ENCODE measurements at regions not wholly inside any gene's neighbourhood (a gene's known extent, or its start where the extent isn't known, plus 50 kb on each side); places are given as distances from the start of the nearest gene placed in this dataset.
"Not testable (repeated sequence)": the region's sequence is repeated elsewhere in the genome, so short reads cannot be mapped to it uniquely, and the experiment has no call there.

DNA sequence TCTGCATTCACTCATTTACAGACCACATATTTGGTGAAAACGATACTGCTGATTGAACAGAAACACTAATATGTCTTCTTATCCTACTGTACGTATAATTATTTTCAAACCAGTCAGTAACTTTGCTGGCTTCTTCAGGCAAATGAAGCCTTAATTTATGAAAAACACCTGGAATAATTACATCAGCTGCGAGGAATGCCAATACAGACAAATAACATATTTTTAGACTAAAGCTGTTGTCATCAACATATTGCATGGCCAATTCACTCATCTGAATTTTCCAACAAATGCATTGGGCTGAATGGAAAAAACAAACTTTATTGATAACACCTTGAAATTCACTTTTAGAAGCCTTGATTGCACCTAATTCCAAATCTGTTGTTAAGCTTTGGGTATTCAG, 165.9 kb downstream of the HLX start:
- no peaks in the 10 kb centered on the region for H3K36me3 Mint-ChIP-seq
- TF ChIP-seq, protein P1, sequence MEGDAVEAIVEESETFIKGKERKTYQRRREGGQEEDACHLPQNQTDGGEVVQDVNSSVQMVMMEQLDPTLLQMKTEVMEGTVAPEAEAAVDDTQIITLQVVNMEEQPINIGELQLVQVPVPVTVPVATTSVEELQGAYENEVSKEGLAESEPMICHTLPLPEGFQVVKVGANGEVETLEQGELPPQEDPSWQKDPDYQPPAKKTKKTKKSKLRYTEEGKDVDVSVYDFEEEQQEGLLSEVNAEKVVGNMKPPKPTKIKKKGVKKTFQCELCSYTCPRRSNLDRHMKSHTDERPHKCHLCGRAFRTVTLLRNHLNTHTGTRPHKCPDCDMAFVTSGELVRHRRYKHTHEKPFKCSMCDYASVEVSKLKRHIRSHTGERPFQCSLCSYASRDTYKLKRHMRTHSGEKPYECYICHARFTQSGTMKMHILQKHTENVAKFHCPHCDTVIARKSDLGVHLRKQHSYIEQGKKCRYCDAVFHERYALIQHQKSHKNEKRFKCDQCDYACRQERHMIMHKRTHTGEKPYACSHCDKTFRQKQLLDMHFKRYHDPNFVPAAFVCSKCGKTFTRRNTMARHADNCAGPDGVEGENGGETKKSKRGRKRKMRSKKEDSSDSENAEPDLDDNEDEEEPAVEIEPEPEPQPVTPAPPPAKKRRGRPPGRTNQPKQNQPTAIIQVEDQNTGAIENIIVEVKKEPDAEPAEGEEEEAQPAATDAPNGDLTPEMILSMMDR (conservative IDR thresholded peaks at IDR 0.05): no peak
- H3K9me3 Mint-ChIP-seq: no peaks in the 10 kb centered on the region
- H3K4me1 Mint-ChIP-seq (ENCODE audit: unreplicated experiment): no peaks in the 10 kb centered on the region
- DNase-seq (ENCODE audit: extremely low spot score, unreplicated experiment): no peak
- no peak overlapping the region for H3K4me3 Mint-ChIP-seq
- no peak overlapping the region for H3K27ac Mint-ChIP-seq
- H3K27me3 Mint-ChIP-seq: peaks cover 19% of the 10 kb centered on the region

DNA sequence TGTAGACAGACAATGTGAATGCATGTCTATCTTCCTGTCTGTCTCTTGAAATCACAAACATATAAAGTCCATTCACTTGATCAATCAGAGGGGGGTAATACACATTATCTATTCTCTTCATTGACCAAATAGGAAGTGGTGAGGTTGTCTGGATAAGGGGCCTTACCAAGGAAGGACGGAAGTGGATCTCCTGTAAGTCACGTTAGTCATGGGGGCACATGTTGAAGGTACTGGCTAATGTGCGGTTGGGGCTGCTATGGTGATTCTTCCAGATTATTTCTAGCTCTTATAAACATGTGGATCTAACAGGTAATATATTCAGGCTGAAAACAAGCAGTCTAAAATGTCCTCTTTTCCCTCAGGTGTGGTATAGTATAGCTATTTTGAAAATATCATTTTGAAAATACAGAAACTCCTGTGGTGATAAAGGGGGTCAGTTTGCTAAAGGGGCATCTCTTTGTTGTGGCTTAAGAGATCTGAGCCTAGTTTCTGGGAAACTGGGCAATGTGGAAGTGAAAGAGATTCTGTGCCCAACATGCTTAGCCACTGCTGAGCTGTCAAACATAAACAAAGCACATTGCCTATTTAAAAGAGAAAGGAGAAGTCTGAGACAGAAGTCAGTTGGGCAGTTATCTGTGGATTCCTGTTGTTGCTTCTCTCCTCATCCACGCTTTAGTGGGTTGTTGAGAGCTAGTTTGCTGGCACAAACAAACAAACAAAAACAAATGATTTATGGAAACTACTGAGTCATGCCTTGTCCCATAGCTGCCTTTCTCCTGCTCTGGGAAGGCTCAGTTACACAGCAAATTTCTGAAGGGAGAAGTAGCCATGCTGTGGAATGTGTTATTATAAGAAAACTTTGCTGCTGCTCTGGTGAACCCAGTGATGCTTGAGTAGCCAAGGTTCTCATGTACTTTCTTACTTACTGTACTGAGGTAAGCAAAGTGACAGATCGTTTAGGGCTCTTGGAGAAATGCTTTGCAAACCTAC, 166.9 kb downstream of the HLX start:
- Mint-ChIP-seq H3K4me3 (no peak overlapping the region), H3K27ac (no peak overlapping the region), H3K36me3 (no peaks in the 10 kb centered on the region), H3K27me3 (peaks cover 19% of the 10 kb centered on the region), H3K4me1 (ENCODE audit: unreplicated experiment) (no peaks in the 10 kb centered on the region), H3K9me3 (no peaks in the 10 kb centered on the region)
- TF ChIP-seq, protein P1 (conservative IDR thresholded peaks at IDR 0.05): no peak
- no peak for DNase-seq (ENCODE audit: extremely low spot score, unreplicated experiment)

DNA sequence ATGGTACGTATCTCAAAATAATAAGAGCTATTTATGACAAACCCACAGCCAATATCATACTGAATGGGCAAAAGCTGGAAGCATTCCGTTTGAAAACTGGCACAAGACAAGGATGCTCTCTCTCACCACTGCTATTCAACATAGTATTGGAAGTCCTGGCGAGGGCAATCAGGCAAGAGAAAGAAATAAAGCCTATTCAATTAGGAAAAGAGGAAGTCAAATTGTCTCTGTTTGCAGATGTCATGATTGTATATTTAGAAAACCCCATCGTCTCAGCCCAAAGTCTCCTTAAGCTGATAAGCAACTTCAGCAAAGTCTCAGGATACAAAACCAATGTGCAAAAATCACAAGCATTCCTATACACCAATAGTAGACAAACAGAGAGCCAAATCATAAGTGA, 172.1 kb downstream of the HLX start:
- not testable (repeated sequence) for H3K4me1 Mint-ChIP-seq (ENCODE audit: unreplicated experiment); H3K36me3 Mint-ChIP-seq; H3K27ac Mint-ChIP-seq; H3K9me3 Mint-ChIP-seq; DNase-seq (ENCODE audit: extremely low spot score, unreplicated experiment); H3K4me3 Mint-ChIP-seq
- peaks cover 22% of the 10 kb centered on the region for H3K27me3 Mint-ChIP-seq

DNA sequence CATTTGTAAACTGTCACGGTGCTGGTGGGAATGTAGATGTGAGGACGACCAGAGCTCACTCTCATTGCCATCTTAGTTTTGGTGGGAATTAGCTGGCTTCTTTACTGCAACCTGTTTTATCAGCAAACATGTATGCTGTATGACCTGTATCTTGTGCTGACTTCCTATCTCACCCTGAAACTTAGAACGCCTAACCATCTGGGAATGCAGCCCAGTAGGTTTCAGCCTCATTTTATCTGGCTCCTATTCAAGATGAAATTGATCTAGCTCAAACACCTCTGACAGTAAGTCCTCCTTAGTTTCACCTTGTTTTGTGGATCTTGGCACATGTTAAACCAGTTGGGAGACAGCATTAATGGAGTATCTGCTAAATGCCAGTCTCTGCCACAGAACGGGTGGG, 174.6 kb downstream of the HLX start:
- TF ChIP-seq, protein P1 (conservative IDR thresholded peaks at IDR 0.05): no peak
- no peak overlapping the region for H3K4me3 Mint-ChIP-seq
- H3K27ac Mint-ChIP-seq: no peak overlapping the region
- no peak for DNase-seq (ENCODE audit: extremely low spot score, unreplicated experiment)
- H3K27me3 Mint-ChIP-seq: peaks cover 11% of the 10 kb centered on the region
- no peaks in the 10 kb centered on the region for H3K36me3 Mint-ChIP-seq
- peaks cover 5% of the 10 kb centered on the region for H3K4me1 Mint-ChIP-seq (ENCODE audit: unreplicated experiment)
- H3K9me3 Mint-ChIP-seq: peaks cover 4% of the 10 kb centered on the region

DNA sequence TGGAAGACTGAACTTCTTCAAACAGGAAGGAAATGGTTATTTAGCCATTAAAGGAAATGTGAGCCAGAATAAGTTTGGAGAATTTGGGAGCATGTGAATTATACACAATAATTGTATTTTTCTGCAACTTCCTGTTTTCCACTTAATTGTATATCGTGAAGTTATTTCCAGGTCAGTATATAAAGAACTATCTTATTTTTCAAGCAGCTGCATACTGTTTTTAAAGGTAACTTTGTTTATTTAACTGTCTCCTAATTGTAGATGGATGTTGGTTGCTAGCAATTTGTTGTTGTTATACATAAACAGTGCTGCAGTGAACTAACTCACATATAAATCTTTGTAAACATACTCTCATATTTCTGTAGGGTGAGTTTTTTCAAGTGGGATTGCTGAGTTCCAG, 180.3 kb downstream of the HLX start:
- DNase-seq (ENCODE audit: extremely low spot score, unreplicated experiment): no peak
- H3K9me3 Mint-ChIP-seq: peaks cover 10% of the 10 kb centered on the region
- no peaks in the 10 kb centered on the region for H3K4me1 Mint-ChIP-seq (ENCODE audit: unreplicated experiment)
- peaks cover 15% of the 10 kb centered on the region for H3K27me3 Mint-ChIP-seq
- H3K36me3 Mint-ChIP-seq: no peaks in the 10 kb centered on the region
- no peak overlapping the region for H3K27ac Mint-ChIP-seq
- no peak overlapping the region for H3K4me3 Mint-ChIP-seq
- TF ChIP-seq, protein P1 (conservative IDR thresholded peaks at IDR 0.05): no peak

DNA sequence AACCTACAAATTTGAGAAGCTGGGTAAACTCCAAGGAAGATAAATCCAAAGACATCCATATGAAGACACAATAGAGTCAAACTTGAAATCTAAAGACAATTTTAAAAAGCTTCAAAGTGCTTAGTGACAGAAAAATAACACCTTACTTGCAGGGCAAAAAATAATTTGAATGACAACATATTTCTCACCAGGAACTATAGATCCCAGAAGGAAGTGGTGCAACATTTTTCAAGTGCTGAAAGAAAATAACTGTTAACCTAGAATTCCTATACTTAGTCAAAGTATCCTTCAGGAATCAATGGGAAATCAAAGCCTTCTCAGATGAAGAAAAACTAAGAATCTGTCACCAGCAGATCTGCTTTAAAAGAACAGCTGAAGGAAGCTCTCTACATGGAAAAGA, 184.4 kb downstream of the HLX start:
- no peaks in the 10 kb centered on the region for H3K36me3 Mint-ChIP-seq
- peaks cover 30% of the 10 kb centered on the region for H3K27me3 Mint-ChIP-seq

More for the DNA sequence above, 184.4 kb downstream of the HLX start:
- no peak overlapping the region for H3K27ac Mint-ChIP-seq
- no peak overlapping the region for H3K4me3 Mint-ChIP-seq
- no peak for DNase-seq (ENCODE audit: extremely low spot score, unreplicated experiment)
- no peaks in the 10 kb centered on the region for H3K4me1 Mint-ChIP-seq (ENCODE audit: unreplicated experiment)
- peaks cover 13% of the 10 kb centered on the region for H3K9me3 Mint-ChIP-seq
- TF ChIP-seq, protein P1 (conservative IDR thresholded peaks at IDR 0.05): no peak

Measured in type B pancreatic cell (in vitro differentiated cells).